OCI-M1 (cell line): ENCODE measurements at regions not wholly inside any gene's neighbourhood (a gene's known extent, or its start where the extent isn't known, plus 50 kb on each side); places are given as distances from the start of the nearest gene placed in this dataset.

Experiments used
- DNase-seq: peaks from one replicate; lab custom pipeline; 2025; lab: John Stamatoyannopoulos, UW

GRCh38 chrX:128309311-128309710 lies 257.1 kb upstream of the ACTRT1 start:
- no peak for DNase-seq

- DNase-seq: no peak
These were observed 242.0 kb upstream of the ACTRT1 start for GRCh38 chrX:128294198-128294597.

- peak; percentile 0 for DNase-seq
These were observed 235.5 kb upstream of the ACTRT1 start for GRCh38 chrX:128287693-128288092.

DNA sequence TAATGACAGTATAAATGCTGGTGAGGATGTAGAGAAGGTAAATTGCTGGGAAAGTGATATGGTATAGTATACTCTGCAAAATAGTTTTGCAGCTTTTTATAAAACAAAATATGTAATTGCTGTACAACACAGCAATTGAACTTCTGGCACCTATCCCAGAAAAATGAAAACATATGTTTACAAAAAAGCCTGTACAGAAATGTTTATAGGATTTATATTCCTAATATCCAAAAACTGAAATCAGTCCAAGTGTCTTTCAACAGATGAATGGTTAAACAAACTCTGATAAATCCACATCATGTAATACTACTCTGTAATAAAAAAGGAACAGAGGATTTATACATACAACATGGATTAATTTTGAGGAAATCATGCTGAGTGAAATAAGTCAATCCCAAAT lies 198.4 kb upstream of the ACTRT1 start:
- no peak for DNase-seq

DNA sequence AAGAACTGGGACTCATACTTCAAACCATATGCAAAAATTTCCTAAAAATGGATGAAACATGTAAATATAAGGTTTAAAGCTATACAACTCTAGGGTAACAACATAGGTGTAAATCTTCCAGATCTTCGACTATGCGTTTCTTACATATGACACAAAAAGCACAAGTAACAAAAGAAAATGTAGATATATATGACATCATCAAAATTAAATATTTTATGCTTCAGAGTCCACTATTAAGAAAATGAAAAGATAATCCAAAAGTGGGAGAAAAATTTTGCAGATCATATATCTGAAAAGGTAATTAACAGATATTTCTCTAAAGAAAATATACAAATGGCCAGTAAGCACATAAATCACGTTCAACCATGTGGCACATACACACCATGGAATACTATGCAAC lies 164.2 kb upstream of the ACTRT1 start:
- no peak for DNase-seq

DNA sequence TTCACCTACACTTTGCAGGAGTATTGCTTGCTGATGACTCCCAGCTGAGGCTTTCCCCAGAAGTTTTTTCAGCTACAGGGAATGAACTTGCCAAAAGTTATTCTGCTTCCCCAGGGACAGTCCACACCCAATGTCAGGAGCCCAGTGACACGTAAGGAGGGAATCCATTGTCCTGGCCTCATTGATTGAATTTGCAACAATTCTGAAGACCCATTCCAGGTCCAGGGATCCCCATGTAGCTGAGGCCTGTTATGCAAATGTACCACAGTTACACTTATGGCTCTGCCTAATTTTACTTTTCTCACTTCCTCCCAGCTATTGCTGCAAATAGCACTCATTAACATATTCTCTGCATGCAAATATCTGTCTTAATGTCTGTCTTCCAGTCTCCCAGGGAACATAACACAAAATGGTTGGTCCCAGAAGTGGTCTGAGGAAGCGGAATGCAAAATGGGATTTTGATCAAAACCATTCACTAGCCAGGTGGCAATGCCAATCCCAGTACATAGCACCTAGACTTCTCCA lies 113.7 kb upstream of the ACTRT1 start:
- no peak for DNase-seq

- no peak for DNase-seq
These were observed 104.0 kb upstream of the ACTRT1 start for GRCh38 chrX:128156204-128156603.

DNA sequence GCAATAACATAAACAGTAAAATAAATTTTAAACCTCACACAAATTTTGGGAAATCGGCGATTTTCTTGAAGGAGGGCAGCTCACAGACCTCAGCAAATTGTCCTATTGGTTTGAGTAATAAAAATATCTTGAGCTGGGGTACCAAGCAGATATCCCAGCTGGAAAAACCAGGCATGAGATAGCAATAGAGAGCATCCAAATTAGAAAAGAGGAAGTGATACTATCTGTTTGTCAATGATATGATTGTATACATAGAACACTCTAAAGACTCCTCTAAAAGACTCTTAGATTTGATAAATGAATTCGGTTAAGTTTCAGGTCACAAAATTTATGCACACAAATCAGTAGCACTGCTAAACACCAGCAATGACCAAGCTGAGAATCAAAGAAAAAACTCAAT lies 90.5 kb upstream of the ACTRT1 start:
- no peak for DNase-seq

DNA sequence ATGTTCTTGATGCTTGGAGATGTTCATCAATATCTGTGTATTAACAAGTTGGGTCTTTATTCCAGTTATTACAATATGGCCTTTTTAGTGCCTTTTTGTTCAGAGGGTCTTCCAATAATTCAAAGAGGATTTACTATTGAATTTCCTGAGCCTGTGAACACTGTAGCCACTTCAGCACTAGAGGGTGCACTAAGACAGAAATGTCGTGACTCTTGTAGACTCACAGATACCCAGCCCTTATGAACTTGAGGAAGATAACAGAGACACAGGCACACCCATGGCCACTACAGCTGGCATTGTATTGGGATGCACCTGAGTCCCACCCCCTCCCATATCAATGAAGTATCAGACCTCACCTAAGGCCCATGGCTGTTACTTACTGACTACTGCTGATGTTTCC lies 54.4 kb upstream of the ACTRT1 start:
- DNase-seq: peak; percentile 23

GRCh38 chrX:128105659-128106058 lies 53.5 kb upstream of the ACTRT1 start:
- DNase-seq: no peak
